Keratinocyte (primary cell): ENCODE measurements at regions not wholly inside any gene's neighbourhood (a gene's known extent, or its start where the extent isn't known, plus 50 kb on each side); places are given as distances from the start of the nearest gene placed in this dataset.

Experiments
- DNase-seq: peaks from one replicate; pipeline ENCODE4 v3.0.0-alpha.2; 2011; ENCODE audit warnings: low read depth, missing footprints, low spot score
- FAIRE-seq: peaks from 2 replicates; lab custom pipeline; 2011; peaks lifted over from hg19 to GRCh38; lab: Jason Lieb, UNC
- H2AFZ ChIP-seq: 2 replicates; pipeline ENCODE4 v1.6.0; 2012; ENCODE audit warnings: low read length, control low read depth, inconsistent platforms; ENCODE audit not compliant: control insufficient read depth
- H3K27ac ChIP-seq: 2 replicates; pipeline ENCODE4 v1.5.1; 2011; ENCODE audit warnings: low read length; ENCODE audit not compliant: control insufficient read depth, insufficient read depth
- H3K27me3 ChIP-seq: 3 replicates; pipeline ENCODE4 v1.6.0; 2011; ENCODE audit warnings: low read length; ENCODE audit not compliant: control insufficient read depth, insufficient read depth; ENCODE audit errors: extremely low read depth
- H3K36me3 ChIP-seq, 2 experiments: 2 replicates in 1 of 2; 3 replicates in 1 of 2; pipeline ENCODE4 v1.5.1; 2011; ENCODE audit warnings: low read length in 2 of 2, mild to moderate bottlenecking in 1 of 2; ENCODE audit not compliant: control insufficient read depth in 2 of 2, insufficient read depth in 2 of 2; ENCODE audit errors: extremely low read depth in 1 of 2
- H3K4me1 ChIP-seq: 3 replicates; pipeline ENCODE4 v1.5.1; 2011; ENCODE audit warnings: low read length; ENCODE audit not compliant: control insufficient read depth, insufficient read depth; ENCODE audit errors: extremely low read depth
- H3K4me2 ChIP-seq: 3 replicates; pipeline ENCODE4 v1.6.0; 2011; ENCODE audit warnings: low read depth, low read length; ENCODE audit not compliant: control insufficient read depth, insufficient read depth; ENCODE audit errors: extremely low read depth
- H3K4me3 ChIP-seq, 3 experiments: fragments of 200-600 bp in 1 of 3; sonication (generic) in 1 of 3; 2 replicates in 2 of 3; 3 replicates in 1 of 3; pipeline ENCODE4 v1.5.1; 2011 to 2016; ENCODE audit warnings: low read length in 3 of 3, mild to moderate bottlenecking in 3 of 3, control low read depth in 2 of 3, inconsistent platforms in 1 of 3, low read depth in 1 of 3, mixed read lengths in 1 of 3, mixed run types in 1 of 3, moderate library complexity in 1 of 3; ENCODE audit not compliant: control insufficient read depth in 2 of 3, insufficient read depth in 2 of 3; ENCODE audit errors: extremely low read depth in 1 of 3
- H3K79me2 ChIP-seq: 2 replicates; pipeline ENCODE4 v1.6.0; 2012; ENCODE audit warnings: low read length; ENCODE audit not compliant: control insufficient read depth, insufficient read depth
- H3K9ac ChIP-seq: 3 replicates; pipeline ENCODE4 v1.6.0; 2011; ENCODE audit warnings: low read length; ENCODE audit not compliant: control insufficient read depth, insufficient read depth; ENCODE audit errors: extremely low read depth
- H3K9me1 ChIP-seq: 3 replicates; pipeline ENCODE4 v1.6.0; 2011; ENCODE audit warnings: low read length; ENCODE audit not compliant: control insufficient read depth, insufficient read depth; ENCODE audit errors: extremely low read depth
- H3K9me3 ChIP-seq: 2 replicates; pipeline ENCODE4 v1.5.1; 2012; ENCODE audit warnings: low read depth, low read length; ENCODE audit not compliant: control insufficient read depth
- H4K20me1 ChIP-seq: 3 replicates; pipeline ENCODE4 v1.6.0; 2011; ENCODE audit warnings: low read length; ENCODE audit not compliant: control insufficient read depth, insufficient read depth; ENCODE audit errors: extremely low read depth
- EZH2 ChIP-seq: IDR thresholded peaks from one replicate; pipeline ENCODE4 v1.6.1; 2012; ENCODE audit warnings: inconsistent platforms, mild to moderate bottlenecking, low read length, moderate library complexity
- dilution Hi-C: fragments of 300-500 bp; cut with MboI; formaldehyde crosslinking; loops from one replicate; pipeline ENCODE4 v1.7.0; 2020; ENCODE audit warnings: low sequenced_read_pairs; ENCODE audit not compliant: extremely low pct_ligation_motif_present
- TF ChIP-seq, protein P1 (sequence below), 3 experiments: IDR thresholded peaks in 1 of 3; conservative IDR thresholded peaks in 1 of 3; optimal IDR thresholded peaks in 1 of 3; 2 replicates in 2 of 3; 3 replicates in 1 of 3; pipeline versions ENCODE3 to v1.5.1; 2011; ENCODE audit warnings: low read length in 3 of 3, mild to moderate bottlenecking in 3 of 3, moderate library complexity in 2 of 3, control low read depth in 1 of 3, inconsistent platforms in 1 of 3; ENCODE audit not compliant: insufficient read depth in 2 of 3; ENCODE audit errors: extremely low read depth in 1 of 3

DNA sequence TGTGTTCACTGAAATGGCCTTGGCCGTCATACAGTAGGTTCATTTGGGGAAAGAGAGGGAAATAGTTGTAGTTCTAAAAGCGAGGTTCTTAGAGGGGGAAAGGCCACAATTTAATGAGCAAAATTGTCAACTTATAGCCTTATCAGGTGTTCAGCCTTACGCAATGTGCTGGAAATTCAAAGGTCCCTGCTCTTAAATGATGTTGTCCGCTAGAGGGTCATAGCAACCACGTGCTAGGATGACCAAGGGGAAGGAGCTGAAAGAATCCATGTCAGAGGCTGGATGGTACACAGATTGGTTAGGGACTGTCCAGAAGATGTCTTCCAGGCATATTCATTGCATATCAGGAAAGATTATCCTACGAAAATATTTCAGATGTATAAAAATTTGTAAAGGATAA, 282.3 kb upstream of the MEX3C start:
- Histone ChIP-seq H3K36me3 (no peaks in the 10 kb centered on the region), H3K27me3 (no peaks in the 10 kb centered on the region), H4K20me1 (no peaks in the 10 kb centered on the region), H3K9me3 (no peaks in the 10 kb centered on the region), H3K4me2 (no peak overlapping the region), H3K9ac (no peak overlapping the region), H2AFZ (no peak overlapping the region), H3K4me3 (no peak overlapping the region), H3K79me2 (no peaks in the 10 kb centered on the region), H3K27ac (no peak overlapping the region), H3K9me1 (no peaks in the 10 kb centered on the region), H3K4me1 (no peaks in the 10 kb centered on the region)
- FAIRE-seq: no peak
- no peak for TF ChIP-seq EZH2
- DNase-seq: no peak
- dilution Hi-C loops: no loop called here

DNA sequence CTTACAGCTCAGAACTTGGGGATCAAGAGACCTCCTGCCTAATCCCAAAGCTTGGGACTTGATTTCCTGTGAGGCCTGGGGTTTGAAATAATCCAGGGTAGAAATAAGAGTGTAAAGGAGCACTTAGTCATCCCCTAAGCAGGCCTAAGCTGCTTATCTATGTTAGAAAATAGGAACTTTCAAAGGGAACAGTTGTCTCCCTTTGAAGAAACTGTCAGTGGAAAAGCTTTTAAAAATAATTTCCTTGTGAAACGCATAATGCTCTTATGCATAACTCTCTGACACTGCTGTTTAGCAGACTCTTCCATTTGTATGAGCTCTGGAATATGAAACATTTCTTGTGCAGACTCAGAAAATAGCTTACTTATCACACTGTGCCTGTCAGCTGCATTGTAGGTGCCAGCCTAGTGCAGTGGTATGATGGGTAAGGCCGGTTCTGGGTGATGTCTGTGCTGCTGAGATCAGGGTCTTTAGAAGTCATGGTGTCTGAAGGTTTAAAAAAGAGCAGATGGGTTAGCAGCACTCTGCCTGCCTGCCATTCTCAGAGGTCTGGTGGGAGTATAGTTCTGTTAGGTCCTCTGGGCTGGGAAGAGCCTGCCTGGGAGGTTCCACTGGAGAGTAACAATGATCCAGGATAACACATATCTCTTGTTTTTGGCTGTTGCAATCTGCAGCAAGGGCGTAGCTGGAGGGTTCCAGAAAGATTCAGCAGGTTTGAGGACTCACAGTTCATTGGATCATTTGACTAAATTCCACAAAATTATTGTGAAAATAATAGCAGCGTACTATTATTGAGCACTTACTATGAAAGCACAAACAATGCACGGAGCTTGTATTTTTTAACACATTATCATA, 283.2 kb upstream of the MEX3C start:
- H4K20me1 ChIP-seq: no peaks in the 10 kb centered on the region
- no peak overlapping the region for H3K27ac ChIP-seq
- no peak for DNase-seq
- TF ChIP-seq EZH2: no peak
- TF ChIP-seq, protein P1, sequence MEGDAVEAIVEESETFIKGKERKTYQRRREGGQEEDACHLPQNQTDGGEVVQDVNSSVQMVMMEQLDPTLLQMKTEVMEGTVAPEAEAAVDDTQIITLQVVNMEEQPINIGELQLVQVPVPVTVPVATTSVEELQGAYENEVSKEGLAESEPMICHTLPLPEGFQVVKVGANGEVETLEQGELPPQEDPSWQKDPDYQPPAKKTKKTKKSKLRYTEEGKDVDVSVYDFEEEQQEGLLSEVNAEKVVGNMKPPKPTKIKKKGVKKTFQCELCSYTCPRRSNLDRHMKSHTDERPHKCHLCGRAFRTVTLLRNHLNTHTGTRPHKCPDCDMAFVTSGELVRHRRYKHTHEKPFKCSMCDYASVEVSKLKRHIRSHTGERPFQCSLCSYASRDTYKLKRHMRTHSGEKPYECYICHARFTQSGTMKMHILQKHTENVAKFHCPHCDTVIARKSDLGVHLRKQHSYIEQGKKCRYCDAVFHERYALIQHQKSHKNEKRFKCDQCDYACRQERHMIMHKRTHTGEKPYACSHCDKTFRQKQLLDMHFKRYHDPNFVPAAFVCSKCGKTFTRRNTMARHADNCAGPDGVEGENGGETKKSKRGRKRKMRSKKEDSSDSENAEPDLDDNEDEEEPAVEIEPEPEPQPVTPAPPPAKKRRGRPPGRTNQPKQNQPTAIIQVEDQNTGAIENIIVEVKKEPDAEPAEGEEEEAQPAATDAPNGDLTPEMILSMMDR (optimal IDR thresholded peaks at IDR 0.05 in 1 of 3, IDR thresholded peaks at IDR 0.05 in 1 of 3, conservative IDR thresholded peaks at IDR 0.05 in 1 of 3; ENCODE audit: extremely low read depth in 1 of 3, insufficient read depth in 2 of 3, low read length in 3 of 3): no peak
- dilution Hi-C loops: no loop called here
- H3K36me3 ChIP-seq: no peaks in the 10 kb centered on the region
- H3K4me2 ChIP-seq: no peak overlapping the region
- H3K9me3 ChIP-seq: no peaks in the 10 kb centered on the region
- no peak overlapping the region for H3K4me3 ChIP-seq
- H2AFZ ChIP-seq: no peak overlapping the region
- H3K9ac ChIP-seq: no peak overlapping the region
- H3K27me3 ChIP-seq: no peaks in the 10 kb centered on the region
- no peak for FAIRE-seq
- H3K79me2 ChIP-seq: no peaks in the 10 kb centered on the region
- no peaks in the 10 kb centered on the region for H3K9me1 ChIP-seq
- no peaks in the 10 kb centered on the region for H3K4me1 ChIP-seq
